SH-SY5Y (cell line): ENCODE measurements at regions not wholly inside any gene's neighbourhood (a gene's known extent, or its start where the extent isn't known, plus 50 kb on each side); places are given as distances from the start of the nearest gene placed in this dataset.

Experiments used
- GATA2 ChIP-seq: IDR thresholded peaks from 2 replicates; pipeline ENCODE4 v1.6.1; 2011; ENCODE audit warnings: mild to moderate bottlenecking, low read depth, low read length
- GATA3 ChIP-seq: IDR thresholded peaks from 2 replicates; pipeline ENCODE4 v1.6.1; 2011; ENCODE audit warnings: low read depth, mild to moderate bottlenecking, low read length, moderate library complexity

- no peak for TF ChIP-seq GATA2
- TF ChIP-seq GATA3: no peak
Observed at GRCh38 chr13:21871919-21872318, 201.0 kb downstream of the FGF9 start.
